ENCODE measurements at regions not wholly inside any gene's neighbourhood (a gene's known extent, or its start where the extent isn't known, plus 50 kb on each side); places are given as distances from the start of the nearest gene placed in this dataset.

DNA sequence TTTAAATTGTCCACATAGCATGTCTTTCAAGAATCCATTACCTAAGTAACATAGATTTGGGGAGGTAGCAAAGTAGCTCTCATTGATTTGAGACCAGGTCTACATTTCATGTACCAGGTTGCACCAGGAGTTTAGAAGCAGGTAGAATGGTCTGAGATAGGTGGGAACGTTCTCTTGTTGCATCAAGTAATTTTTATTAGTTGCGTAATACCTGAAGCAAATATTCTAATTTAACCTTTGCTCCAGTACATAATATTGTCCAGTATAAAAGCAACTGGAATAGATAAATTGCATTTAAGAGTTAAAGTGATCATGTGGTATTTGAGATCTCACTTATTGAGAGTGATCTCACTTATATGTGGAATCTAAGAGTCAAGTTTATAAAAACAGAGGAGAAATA, 597.1 kb upstream of the PRMT6 start:
- no peaks in the 10 kb centered on the region for H3K36me3 Mint-ChIP-seq (ENCODE audit: insufficient read depth, unreplicated experiment)
- H3K27me3 Mint-ChIP-seq (ENCODE audit: insufficient read depth, unreplicated experiment) = no peaks in the 10 kb centered on the region
- no peak for TF ChIP-seq CTCF (IDR thresholded peaks at IDR 0.05; ENCODE audit: unreplicated experiment)
- BruUV-seq (replicated peaks) = no TSS peak
- CTCF ChIA-PET = interaction anchor here (0.5 kb wide), 1 partner anchor 353 kb away, joined by 5 read pairs; no protein-coding TSS in a partner anchor
- intact Hi-C loops (cut with micrococcal nuclease) = no loop called here
- H3K4me1 Mint-ChIP-seq (ENCODE audit: insufficient read depth, unreplicated experiment) = no peaks in the 10 kb centered on the region
- DNase-seq (ENCODE audit: unreplicated experiment) = no peak
- H3K27ac Mint-ChIP-seq (ENCODE audit: low read depth, unreplicated experiment) = no peak overlapping the region
- no peak overlapping the region for H3K4me3 Mint-ChIP-seq (ENCODE audit: unreplicated experiment)
- POLR2A ChIA-PET = no interaction called here
- H3K9me3 Mint-ChIP-seq (ENCODE audit: unreplicated experiment) = no peaks in the 10 kb centered on the region

GRCh38 chr1:106465666-106466065, 590.8 kb upstream of the PRMT6 start:
- Mint-ChIP-seq H3K27ac (ENCODE audit: low read depth, unreplicated experiment) (no peak overlapping the region), H3K36me3 (ENCODE audit: insufficient read depth, unreplicated experiment) (no peaks in the 10 kb centered on the region), H3K27me3 (ENCODE audit: insufficient read depth, unreplicated experiment) (no peaks in the 10 kb centered on the region), H3K4me1 (ENCODE audit: insufficient read depth, unreplicated experiment) (no peaks in the 10 kb centered on the region), H3K9me3 (ENCODE audit: unreplicated experiment) (peaks cover 18% of the 10 kb centered on the region), H3K4me3 (ENCODE audit: unreplicated experiment) (no peak overlapping the region)
- CTCF ChIA-PET = no interaction called here
- TF ChIP-seq CTCF (IDR thresholded peaks at IDR 0.05; ENCODE audit: unreplicated experiment) = no peak
- DNase-seq (ENCODE audit: unreplicated experiment) = no peak
- intact Hi-C loops (cut with micrococcal nuclease) = no loop called here
- no TSS peak for BruUV-seq (replicated peaks)
- POLR2A ChIA-PET = no interaction called here

DNA sequence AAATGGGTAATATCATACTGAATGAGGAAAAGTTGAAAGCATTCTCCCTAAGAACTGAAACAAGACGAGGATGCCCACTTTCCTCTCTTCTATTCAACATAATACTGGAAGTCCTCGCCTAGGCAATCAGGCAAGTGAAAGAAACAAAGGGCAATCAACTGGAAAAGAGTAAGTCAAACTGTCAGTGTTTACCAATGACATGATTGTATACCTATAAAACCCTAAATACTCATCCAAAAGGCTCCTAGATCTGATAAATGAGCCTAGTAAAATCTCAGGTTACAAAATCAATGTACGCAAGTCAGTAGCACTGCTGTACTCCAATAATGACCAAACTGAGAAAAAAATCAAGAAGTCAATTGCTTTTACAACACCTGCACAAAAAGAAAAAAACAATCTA, 575.8 kb upstream of the PRMT6 start:
- no peaks in the 10 kb centered on the region for H3K4me1 Mint-ChIP-seq (ENCODE audit: insufficient read depth, unreplicated experiment)
- CTCF ChIA-PET = no interaction called here
- intact Hi-C loops (cut with micrococcal nuclease) = no loop called here

DNA sequence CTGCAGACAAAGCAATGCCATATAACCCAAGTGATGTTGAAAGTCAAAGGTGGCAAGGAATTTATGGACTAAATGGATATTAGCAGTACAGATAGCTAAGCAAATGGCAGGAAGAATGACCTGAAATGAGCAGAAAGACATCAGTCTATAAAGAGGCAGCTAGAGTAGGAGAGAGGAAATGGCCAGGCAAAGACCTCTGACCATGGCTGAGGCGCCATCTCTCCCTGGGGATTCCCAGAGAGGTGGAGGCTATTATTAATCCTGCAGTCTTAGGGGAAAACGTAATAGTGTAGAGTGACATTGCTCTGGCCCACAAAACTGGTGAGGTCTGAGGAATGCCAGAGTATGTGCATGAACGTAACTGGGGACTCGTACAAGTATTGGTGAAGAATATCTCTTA, 563.6 kb upstream of the PRMT6 start:
- H3K9me3 Mint-ChIP-seq (ENCODE audit: unreplicated experiment) = peaks cover 7% of the 10 kb centered on the region
- intact Hi-C loops (cut with micrococcal nuclease) = no loop called here
- ChIA-PET POLR2A (no interaction called here), CTCF (interaction anchor here (1.0 kb wide), 1 partner anchor 8 kb away, joined by 5 read pairs; no protein-coding TSS in a partner anchor)
- H3K4me1 Mint-ChIP-seq (ENCODE audit: insufficient read depth, unreplicated experiment) = peaks cover 7% of the 10 kb centered on the region
- H3K36me3 Mint-ChIP-seq (ENCODE audit: insufficient read depth, unreplicated experiment) = no peaks in the 10 kb centered on the region
- no peak for DNase-seq (ENCODE audit: unreplicated experiment)
- no peak for TF ChIP-seq CTCF (IDR thresholded peaks at IDR 0.05; ENCODE audit: unreplicated experiment)
- no TSS peak for BruUV-seq (replicated peaks)
- no peak overlapping the region for H3K27ac Mint-ChIP-seq (ENCODE audit: low read depth, unreplicated experiment)
- H3K27me3 Mint-ChIP-seq (ENCODE audit: insufficient read depth, unreplicated experiment) = no peaks in the 10 kb centered on the region
- H3K4me3 Mint-ChIP-seq (ENCODE audit: unreplicated experiment) = no peak overlapping the region

More for the DNA sequence above, 575.8 kb upstream of the PRMT6 start:
- POLR2A ChIA-PET = no interaction called here
- DNase-seq (ENCODE audit: unreplicated experiment) = no peak
- no peak overlapping the region for H3K27ac Mint-ChIP-seq (ENCODE audit: low read depth, unreplicated experiment)
- no peak for TF ChIP-seq CTCF (IDR thresholded peaks at IDR 0.05; ENCODE audit: unreplicated experiment)
- H3K27me3 Mint-ChIP-seq (ENCODE audit: insufficient read depth, unreplicated experiment) = no peaks in the 10 kb centered on the region
- peaks cover 25% of the 10 kb centered on the region for H3K9me3 Mint-ChIP-seq (ENCODE audit: unreplicated experiment)
- no TSS peak for BruUV-seq (replicated peaks)
- H3K4me3 Mint-ChIP-seq (ENCODE audit: unreplicated experiment) = no peak overlapping the region
- H3K36me3 Mint-ChIP-seq (ENCODE audit: insufficient read depth, unreplicated experiment) = no peaks in the 10 kb centered on the region

All from MCF 10A (cell line).